NK-92 (cell line): ENCODE measurements at regions not wholly inside any gene's neighbourhood (a gene's known extent, or its start where the extent isn't known, plus 50 kb on each side); places are given as distances from the start of the nearest gene placed in this dataset.

Source experiments
- DNase-seq: peaks from one replicate; lab custom pipeline; 2025; ENCODE audit not compliant: unreplicated experiment; lab: John Stamatoyannopoulos, UW

DNA sequence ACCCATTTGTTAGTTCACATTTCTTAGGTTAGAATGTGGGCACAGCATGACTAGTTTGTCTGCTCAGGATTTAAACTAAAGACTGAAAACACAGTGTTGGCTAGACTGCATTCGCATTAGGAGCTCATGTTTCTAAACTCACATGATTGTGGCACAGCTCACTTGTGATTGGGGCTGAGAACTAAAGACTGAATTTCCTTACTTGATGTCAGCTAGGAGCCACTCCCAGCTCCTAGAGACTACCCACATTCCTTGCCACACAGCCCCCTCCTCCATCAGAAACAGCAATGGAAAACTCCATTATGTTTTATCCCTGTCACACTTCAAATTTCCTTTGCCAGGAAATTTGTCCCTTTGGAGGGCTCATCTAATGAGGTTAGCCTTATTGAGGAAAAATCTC, 170.2 kb upstream of the NUDT6 start:
- no peak for DNase-seq

GRCh38 chr4:123093236-123093635, 170.8 kb upstream of the NUDT6 start:
- no peak for DNase-seq

GRCh38 chr4:123096038-123096437, 173.6 kb upstream of the NUDT6 start:
- DNase-seq, result no peak

DNA sequence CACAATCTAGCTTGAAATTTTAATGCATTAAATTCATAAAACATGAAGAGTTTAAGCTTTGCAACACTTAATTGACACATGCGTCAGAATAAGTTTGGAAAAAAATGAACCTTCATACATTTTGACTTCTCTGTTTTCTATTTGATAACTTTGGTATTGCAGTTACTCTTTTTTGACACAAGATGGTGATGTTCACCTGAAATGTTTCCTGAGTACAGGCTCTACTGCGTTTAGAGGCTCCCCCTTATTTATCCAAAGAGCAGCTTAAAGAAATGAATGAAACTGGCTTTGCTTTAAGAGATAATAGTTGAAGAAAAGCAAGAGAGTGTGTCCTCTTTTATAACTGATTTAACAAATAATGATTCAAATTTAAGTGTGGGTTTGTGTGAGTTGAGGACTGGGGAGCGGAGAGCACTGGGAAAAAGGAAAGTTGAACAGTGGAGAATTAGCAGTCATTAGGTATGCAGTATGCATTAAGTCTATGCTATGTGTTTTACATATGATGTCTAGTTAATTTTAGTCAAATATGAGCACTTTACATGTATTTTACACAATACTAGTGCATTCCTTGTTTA, 180.6 kb upstream of the NUDT6 start:
- DNase-seq, result no peak

DNA sequence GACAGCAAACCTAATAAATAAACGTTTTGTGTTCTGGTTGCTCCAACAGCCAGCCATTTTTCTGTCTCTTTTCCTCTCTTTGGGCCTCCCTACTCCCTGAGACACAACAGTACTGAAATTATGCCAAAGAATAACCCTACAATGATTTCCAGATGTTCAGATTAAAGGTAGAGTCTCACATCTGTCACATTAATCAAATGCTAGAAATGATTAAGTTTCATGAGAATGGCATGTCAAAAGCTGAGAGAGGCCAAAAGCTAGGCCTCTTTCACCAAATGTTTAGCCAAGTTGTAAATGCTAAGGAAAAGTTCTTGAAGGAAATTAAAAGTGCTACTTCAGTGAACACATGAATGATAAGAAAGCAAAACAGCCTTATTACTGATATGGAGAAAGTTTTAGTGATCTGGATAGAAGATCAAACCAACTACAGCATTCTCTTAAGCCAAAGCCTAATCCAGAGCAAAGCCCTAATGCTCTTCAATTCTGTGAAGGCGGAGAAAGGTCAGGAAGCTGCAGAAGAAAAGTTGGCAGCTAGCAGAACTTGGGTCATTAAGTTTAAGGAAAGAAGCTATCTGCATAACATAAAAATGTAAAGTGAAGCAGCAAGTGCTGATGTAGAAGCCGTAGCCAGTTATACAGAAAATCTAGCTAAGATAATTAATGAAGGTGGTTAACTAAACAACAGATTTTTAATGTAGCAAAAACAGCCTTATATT, 182.1 kb upstream of the NUDT6 start:
- DNase-seq, result no peak

GRCh38 chr4:123105026-123105420, 182.6 kb upstream of the NUDT6 start:
- no peak for DNase-seq

DNA sequence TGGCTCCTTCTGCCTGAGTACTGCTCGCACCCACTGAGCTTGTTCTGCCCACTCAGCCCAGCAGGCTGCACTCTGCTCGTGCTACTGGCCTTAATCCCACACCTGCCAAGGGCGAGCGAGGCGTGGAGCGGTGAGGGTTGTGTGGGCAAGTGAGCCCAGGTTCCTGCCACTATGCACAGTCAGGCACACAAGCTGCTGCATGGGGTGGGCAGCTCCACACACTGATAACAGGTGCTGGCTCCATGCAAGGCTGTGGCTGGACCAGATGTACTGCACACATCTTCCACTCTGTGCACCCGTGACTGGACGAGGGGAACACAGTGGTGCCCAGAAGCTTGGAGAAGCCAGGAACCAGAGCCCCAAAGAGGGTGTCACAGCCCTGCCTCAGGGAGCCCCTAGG, 184.3 kb upstream of the NUDT6 start:
- DNase-seq, result no peak

DNA sequence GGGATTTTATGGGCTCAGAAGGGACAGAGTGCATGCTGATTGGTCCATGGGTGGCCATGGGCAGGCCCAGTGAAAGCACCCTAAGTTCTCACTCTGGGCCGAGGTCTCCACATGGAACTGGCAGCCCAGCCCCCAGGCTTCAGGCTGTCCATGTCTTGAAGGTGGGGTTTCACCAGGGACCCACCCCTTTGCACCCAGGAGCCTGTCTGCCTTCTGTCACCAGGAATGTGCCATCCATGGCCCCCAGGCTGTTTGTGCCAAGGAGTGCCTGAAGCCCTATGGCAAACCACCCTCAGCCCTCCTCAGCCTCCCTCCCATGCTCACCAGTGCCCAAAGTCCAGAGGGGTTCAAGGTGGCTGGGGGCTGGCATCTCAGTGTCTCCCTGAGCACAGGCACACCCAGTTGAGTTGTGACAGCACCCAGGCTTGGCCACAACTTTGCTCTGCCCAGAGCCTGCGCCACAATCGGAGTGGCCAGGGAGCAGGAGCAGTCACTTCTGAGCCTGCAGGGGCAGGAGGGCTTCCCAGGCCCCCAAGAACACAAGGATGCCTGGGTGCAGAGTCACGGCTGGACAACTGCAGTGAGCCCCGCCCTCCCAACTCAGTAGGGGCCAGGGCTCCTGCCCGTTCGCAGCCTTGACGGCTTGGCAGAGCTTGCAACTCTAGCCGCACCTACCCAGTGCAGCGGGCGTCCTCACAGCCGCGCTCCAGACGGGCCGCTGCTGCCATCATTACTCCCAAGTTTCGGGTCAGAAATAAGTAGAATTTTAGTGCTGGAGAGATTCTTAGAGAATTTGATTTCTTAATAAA, 185.3 kb upstream of the NUDT6 start:
- DNase-seq, result no peak

DNA sequence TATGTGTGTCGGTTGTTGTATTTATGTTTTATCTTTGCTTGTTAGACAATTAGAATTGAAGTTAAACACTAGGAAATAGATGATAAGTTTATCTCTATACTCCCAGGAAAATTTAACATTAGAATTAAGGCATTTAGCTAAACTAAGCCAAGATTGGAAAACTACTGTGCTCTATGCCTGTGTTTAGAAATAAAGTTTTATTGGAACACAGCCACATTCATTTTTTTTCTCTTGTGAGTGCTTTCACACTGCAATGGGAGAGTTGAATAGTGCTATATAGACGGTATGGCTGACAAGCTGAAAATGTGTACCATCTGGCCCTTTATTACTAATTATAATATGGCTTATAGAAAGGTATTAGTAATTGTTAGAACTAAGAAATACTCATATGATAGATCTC, 186.7 kb upstream of the NUDT6 start:
- no peak for DNase-seq

- DNase-seq, result no peak
These were observed 187.8 kb upstream of the NUDT6 start for GRCh38 chr4:123110147-123110546.

DNA sequence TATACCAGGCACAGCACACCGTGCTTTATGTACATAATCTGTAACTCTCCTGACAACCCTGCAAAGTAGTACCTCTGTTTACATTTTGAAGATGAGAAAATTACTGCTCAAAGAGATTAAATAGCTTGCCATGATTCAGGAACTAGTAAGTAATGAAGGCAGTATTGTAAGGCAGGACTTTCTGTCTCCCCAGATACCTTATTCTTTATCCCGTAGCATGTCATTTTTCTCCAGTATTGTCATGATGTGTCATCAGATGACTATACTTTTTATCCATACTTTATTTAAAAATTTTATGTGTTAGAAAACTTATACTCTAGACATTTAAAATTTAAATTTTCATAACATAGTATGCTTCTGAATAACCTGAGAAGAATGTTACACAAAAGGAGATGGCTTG, 188.3 kb upstream of the NUDT6 start:
- DNase-seq, result no peak

DNA sequence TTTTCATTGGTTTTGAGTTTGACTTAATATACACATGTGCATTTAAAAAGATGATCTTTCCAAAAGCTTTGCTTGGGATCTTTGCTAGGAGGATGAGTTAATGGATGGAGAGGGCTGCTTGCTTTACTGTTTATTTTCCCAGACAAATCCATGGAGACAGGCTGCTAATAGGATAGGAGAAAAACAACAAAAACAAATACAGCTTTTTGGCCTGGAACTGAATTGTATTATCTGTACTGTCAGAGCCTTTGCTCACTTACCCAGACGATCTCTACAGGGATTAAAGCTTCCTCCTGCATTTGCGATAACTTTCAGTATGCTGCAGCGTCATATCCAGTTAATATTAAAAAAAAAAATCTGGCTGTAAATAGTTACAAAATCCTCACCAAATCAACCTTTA, 190.8 kb upstream of the NUDT6 start:
- DNase-seq, result no peak

DNA sequence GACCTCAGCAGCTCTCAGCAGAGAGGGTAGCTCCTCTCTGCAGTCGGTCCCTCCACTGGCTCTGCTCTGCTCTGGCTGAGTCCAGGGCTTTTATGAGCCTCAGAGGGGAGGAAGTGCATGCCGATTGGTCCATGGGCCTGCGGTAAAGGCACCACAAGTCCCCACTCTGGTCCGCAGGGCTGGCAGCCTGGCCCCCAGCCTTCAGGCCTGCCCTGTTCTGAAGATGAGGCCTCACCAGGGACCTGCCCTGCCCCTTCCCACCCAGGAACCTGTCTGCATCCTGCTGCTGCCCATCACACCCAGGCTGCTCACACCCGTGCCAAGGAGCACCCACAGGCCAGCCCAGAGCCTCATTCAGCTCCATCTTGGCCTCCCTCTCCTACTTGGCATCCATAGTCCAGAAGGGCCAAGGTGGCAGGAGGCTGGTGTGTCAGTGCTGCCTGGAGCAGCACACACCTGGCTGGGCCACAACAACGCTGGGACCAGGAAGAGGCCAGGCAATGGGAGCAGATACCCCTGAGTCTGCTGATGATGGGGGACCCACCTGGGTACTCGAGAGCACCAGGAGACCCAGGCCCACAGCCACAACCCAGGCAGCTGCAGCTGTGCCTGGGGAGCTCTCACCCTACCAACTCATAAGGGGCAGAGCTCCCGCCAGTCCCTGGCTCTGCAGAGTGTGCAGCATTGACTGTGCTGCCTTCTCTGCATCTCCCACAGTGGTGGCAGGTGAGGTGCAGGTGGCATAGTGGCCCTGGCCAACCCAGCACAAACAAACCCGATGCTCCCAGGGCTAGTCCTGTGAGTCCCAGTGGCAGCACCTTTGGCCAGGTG, 191.9 kb upstream of the NUDT6 start:
- DNase-seq, result no peak

GRCh38 chr4:123114915-123115756, 192.7 kb upstream of the NUDT6 start:
- DNase-seq, result no peak

DNA sequence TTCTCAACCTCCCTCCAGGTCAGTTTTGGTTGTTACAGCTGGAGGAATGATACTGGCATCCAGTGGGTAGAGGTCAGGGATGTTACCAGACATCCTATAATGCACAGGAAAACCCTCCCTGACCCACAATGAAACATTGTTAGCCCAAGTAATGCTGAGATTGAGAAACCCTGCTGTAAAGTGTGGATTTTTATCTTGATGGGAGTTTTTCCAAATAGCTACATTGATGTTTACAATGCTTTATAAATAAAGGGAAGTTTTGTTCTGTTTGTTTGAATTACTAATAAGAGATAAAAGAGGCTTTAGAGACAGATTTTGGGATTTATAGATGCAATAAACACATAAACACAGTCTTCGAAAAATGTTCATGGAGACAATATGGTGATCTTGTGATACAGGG, 194.0 kb upstream of the NUDT6 start:
- no peak for DNase-seq

GRCh38 chr4:123120473-123120872, 198.1 kb upstream of the NUDT6 start:
- DNase-seq, result no peak

- DNase-seq, result no peak
These were observed 199.0 kb upstream of the NUDT6 start for GRCh38 chr4:123121241-123121907.

DNA sequence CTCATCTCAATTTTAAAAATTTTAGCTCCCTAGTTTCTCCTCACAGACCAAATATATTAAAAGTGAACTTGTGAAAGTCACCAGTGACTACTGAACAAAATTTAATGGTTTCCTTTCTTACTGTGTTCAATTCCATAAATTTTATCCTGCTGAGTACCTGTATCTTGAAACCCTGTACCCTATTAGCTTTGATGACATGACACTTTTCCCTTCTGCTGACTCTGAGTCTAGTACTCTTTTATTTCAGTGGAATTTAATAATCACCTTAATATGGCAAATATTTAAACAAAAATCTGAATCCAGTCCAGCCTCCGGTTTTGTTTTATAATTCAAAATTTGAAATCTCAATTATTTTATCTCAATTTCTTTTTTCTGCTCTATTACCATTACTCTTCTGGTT, 203.1 kb upstream of the NUDT6 start:
- no peak for DNase-seq

DNA sequence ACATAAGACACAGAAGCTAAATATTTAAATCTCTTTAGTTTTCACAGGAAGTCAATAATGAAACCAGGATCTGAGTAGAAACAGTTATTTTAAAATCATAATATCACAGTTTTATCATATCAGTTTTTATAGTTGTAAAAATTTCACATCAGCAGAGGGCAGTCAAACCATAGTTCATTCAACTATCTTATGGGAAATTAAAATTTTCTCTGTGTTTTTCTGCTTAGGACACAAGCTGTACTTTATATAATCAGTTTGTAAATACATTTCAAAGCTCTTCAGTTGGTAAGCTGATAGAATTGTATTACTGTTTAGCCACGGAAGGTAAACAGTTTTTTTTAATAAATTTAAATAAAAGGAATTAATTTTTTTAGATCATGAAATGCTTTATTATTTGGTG, 204.8 kb upstream of the NUDT6 start:
- DNase-seq, result no peak

DNA sequence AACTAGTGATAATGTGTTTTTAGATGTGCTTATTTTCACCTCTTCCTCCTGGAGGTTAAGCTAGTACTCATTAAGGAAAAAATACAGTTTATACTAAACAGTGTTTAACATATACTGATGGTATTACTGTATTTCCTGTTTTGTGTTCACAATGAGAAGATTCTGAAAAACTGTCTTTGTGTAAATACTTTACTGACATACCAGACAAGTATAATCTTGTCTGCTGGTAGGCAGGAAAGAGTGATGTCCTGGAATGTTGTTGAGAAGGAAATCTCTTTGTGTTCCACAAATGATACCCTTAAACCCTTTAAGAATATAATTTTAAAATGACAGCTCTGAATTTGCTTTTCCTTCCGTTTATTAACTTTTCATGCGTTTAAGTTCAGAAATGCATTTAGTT, 205.5 kb upstream of the NUDT6 start:
- DNase-seq, result no peak
